ENCODE measurements at regions not wholly inside any gene's neighbourhood (a gene's known extent, or its start where the extent isn't known, plus 50 kb on each side); places are given as distances from the start of the nearest gene placed in this dataset.
"Not testable (repeated sequence)": the region's sequence is repeated elsewhere in the genome, so short reads cannot be mapped to it uniquely, and the experiment has no call there.

- H3K4me3 ChIP-seq = no peak overlapping the region
- WGBS, 3 donors = 56 to 71% (median 58%) methylated on average over 2 of the region's 2 CpGs
- no peaks in the 10 kb centered on the region for H3K27me3 ChIP-seq (ENCODE audit: insufficient read depth in 3 of 3, low read length in 2 of 3)
- H3K4me1 ChIP-seq = no peaks in the 10 kb centered on the region
- no peak for TF ChIP-seq CTCF (IDR thresholded peaks at IDR 0.05)
- intact Hi-C loops (cut with DNase I) = no loop called here
- peaks cover 21% of the 10 kb centered on the region for H3K9me3 ChIP-seq
- ATAC-seq = no peak
- no peak for DNase-seq
- no peak overlapping the region for H3K27ac ChIP-seq
- no peaks in the 10 kb centered on the region for H3K36me3 ChIP-seq (ENCODE audit: insufficient read depth in 1 of 2, low read depth in 1 of 2)
Observed at GRCh38 chr9:108434502-108434901, 421.3 kb downstream of the ACTL7B start.

GRCh38 chr9:108434036-108434435 lies 421.8 kb downstream of the ACTL7B start:
- Histone ChIP-seq H3K4me1 (no peaks in the 10 kb centered on the region), H3K9me3 (peaks cover 21% of the 10 kb centered on the region), H3K4me3 (no peak overlapping the region), H3K27me3 (ENCODE audit: insufficient read depth in 3 of 3, low read length in 2 of 3) (no peaks in the 10 kb centered on the region), H3K36me3 (ENCODE audit: insufficient read depth in 1 of 2, low read depth in 1 of 2) (no peaks in the 10 kb centered on the region), H3K27ac (no peak overlapping the region)
- intact Hi-C loops (cut with DNase I) = no loop called here
- peak; percentile 5 for TF ChIP-seq CTCF (IDR thresholded peaks at IDR 0.05)
- 76 to 80% (median 80%) methylated on average over 2 of the region's 2 CpGs for WGBS, 3 donors
- ATAC-seq (no peak), DNase-seq (no peak)

GRCh38 chr9:108430655-108431054 lies 425.1 kb downstream of the ACTL7B start:
- no peak overlapping the region for H3K4me3 ChIP-seq
- no peaks in the 10 kb centered on the region for H3K36me3 ChIP-seq (ENCODE audit: insufficient read depth in 1 of 2, low read depth in 1 of 2)
- DNase-seq = no peak
- H3K27me3 ChIP-seq (ENCODE audit: insufficient read depth in 3 of 3, low read length in 2 of 3) = no peaks in the 10 kb centered on the region
- intact Hi-C loops (cut with DNase I) = no loop called here
- no peaks in the 10 kb centered on the region for H3K4me1 ChIP-seq
- no peak for ATAC-seq
- TF ChIP-seq CTCF (IDR thresholded peaks at IDR 0.05) = no peak
- peaks cover 21% of the 10 kb centered on the region for H3K9me3 ChIP-seq
- no peak overlapping the region for H3K27ac ChIP-seq
- 98 to 99% (median 99%) methylated on average over 2 of the region's 2 CpGs for WGBS, 3 donors

- Histone ChIP-seq H3K4me3 (no peak overlapping the region), H3K27ac (no peak overlapping the region), H3K4me1 (no peaks in the 10 kb centered on the region), H3K27me3 (ENCODE audit: insufficient read depth in 3 of 3, low read length in 2 of 3) (no peaks in the 10 kb centered on the region), H3K9me3 (peaks cover 21% of the 10 kb centered on the region), H3K36me3 (ENCODE audit: insufficient read depth in 1 of 2, low read depth in 1 of 2) (no peaks in the 10 kb centered on the region)
- TF ChIP-seq CTCF (IDR thresholded peaks at IDR 0.05) = no peak
- intact Hi-C loops (cut with DNase I) = no loop called here
- DNase-seq = no peak
- no peak for ATAC-seq
- 94 to 98% (median 97%) methylated on average over 3 of the region's 3 CpGs for whole genome bisulfite sequencing, 3 donors
Observed at GRCh38 chr9:108427751-108428150, 428.0 kb downstream of the ACTL7B start.

- 50 to 59% (median 53%) methylated on average over 3 of the region's 3 CpGs for WGBS, 3 donors
Observed at GRCh38 chr9:108426421-108426940, 429.3 kb downstream of the ACTL7B start.

More at GRCh38 chr9:108426421-108426940, 429.3 kb downstream of the ACTL7B start:
- H3K4me1 ChIP-seq; H3K27me3 ChIP-seq (ENCODE audit: insufficient read depth in 3 of 3, low read length in 2 of 3); H3K4me3 ChIP-seq; DNase-seq; intact Hi-C loops (cut with DNase I); ATAC-seq; H3K27ac ChIP-seq; H3K36me3 ChIP-seq (ENCODE audit: insufficient read depth in 1 of 2, low read depth in 1 of 2): not testable (repeated sequence)
- H3K9me3 ChIP-seq = peaks cover 17% of the 10 kb centered on the region
